HG02870 (cell line): ENCODE measurements at regions not wholly inside any gene's neighbourhood (a gene's known extent, or its start where the extent isn't known, plus 50 kb on each side); places are given as distances from the start of the nearest gene placed in this dataset.
"Not testable (repeated sequence)": the region's sequence is repeated elsewhere in the genome, so short reads cannot be mapped to it uniquely, and the experiment has no call there.

Experiments used
- ATAC-seq: cut with Tn5 transposase; IDR thresholded peaks from one replicate; pipeline ENCODE4 v1.9.1; 2021; ENCODE audit warnings: mild to moderate bottlenecking, moderate library complexity; ENCODE audit not compliant: unreplicated experiment

DNA sequence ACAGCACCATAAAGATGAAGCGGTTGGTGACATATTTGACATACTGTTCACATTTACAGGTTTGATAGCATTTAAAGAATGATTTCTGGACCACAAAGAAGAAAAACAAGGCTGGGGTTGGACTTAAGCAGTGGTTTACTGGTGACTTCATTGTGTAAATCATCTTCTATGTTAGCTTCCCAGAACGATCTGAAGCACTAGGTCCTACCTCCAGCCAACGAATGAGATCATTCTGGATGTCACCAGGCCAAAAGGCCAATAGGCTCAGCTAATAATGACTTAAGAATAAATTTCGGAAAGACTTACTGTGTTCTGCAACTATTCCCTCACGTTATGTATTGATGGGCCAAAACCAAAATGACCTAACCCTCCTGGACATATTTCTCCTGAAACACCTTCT lies 675.3 kb upstream of the CCNG1 start:
- ATAC-seq, result no peak

DNA sequence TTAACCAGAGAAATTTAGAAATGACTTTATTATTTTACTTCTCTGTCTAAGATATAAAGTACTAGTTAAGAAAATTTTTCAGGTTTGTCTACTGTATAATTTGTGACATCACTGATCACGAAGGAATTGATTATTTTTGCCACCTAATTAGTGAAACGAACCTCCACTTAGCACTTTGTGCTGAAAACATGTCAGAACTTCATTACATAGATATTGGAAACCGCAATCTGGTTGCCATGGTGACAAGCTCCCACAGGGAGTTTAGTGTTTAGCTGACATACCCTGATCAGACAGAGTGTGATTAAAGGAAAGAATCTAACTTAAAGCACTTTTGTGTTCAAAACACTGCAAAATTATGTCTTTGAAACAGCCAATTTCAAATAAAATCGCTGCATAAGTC lies 668.4 kb upstream of the CCNG1 start:
- ATAC-seq, result no peak

DNA sequence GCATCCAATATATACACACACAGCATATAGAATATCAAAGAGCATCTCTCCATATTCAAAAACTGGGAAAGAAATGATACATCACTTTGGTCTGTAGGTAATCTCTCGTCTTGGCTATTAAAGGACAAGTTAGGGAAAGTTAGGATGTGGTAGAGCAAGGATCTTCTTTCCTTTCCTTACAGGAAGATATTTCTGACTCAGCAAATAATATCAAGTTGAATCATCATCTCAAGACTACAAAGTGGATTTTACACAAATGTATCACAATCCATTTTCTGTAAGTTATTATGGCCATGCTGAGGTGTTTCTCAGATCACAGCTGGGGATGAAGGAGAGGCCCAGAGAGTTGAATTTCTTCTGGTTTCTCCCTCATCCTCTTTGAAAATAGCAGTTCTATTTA lies 651.7 kb upstream of the CCNG1 start:
- ATAC-seq, result no peak

DNA sequence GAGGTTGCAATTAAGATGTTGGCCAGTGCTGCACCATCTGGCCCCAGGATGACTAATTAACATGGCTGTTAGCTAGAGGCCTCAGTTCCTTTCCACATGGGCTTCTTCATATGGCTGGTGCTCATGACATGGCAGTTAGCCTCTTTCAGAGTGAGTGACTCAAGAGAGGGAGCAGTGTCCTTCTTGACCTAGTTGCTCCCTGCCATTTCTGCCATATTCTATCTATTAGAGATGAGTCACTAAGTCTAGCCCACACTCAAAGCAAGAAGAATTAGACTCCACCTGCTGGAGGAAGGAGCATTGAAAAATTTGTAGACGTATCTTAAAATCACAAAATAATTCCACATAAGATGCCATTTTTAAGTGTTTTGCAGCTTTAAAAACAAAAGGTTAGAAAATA lies 651.2 kb upstream of the CCNG1 start:
- ATAC-seq, result no peak

- ATAC-seq, result no peak
These were observed 640.9 kb upstream of the CCNG1 start for GRCh38 chr5:162796507-162796906.

- ATAC-seq, result no peak
These were observed 637.1 kb upstream of the CCNG1 start for GRCh38 chr5:162800301-162800700.

DNA sequence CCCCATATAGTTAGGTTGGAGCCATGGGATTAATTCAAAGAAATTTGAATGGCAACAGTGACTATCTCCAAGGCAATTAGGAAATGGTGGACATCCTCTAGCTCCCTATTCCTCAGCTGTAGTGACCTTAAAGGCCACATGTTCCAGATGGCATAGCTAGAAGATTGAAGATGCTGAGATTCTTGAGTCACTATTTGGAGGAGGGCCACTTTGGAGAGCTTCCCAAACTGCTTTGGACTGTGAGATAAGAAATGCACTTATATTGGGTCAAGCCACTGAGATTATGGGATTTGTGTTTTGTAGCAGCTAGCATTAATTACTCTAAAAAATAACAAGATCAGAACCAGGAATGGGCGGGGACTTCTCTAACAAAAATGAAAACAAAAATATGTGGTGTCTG lies 636.2 kb upstream of the CCNG1 start:
- no peak for ATAC-seq

GRCh38 chr5:162806195-162806594 lies 631.2 kb upstream of the CCNG1 start:
- ATAC-seq, result no peak

- no peak for ATAC-seq
These were observed 626.3 kb upstream of the CCNG1 start for GRCh38 chr5:162811071-162811470.

GRCh38 chr5:162816816-162817215 lies 620.6 kb upstream of the CCNG1 start:
- no peak for ATAC-seq

DNA sequence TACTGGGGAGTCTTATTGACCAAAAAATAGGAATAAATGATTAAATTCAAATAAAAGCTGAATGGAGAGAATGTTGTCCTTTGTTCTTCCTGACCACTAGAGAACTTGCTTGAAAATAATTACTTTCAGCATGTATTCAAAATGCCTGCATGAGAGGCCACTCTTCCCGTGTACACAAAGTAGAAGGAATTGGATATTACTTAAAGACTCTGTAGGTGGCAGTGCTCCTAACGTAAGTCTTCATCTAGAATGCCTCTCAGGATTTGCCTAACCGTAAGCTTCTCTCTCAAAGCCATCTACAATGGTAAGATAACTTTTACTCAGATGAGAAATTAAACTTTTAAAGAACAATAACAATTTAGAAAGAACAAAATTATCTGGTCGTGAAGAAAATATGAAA lies 620.0 kb upstream of the CCNG1 start:
- ATAC-seq, result no peak

DNA sequence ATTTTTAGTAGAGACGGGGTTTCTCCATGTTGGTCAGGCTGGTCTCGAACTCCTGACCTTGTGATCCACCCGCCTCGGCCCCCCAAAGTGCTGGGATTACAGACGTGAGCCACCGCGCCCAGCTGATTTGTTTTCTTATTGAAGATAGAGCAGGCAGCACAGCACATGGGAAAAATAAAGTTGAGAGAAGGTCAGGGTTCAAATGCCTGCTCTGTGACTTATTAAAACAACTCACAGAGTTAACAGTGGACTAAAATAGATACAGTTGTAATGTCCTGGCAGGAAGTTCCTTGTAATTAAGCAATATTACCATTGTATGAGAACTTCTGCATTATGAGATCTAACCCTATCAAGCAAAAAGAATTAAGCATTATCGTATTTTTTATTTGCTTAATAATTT lies 615.7 kb upstream of the CCNG1 start:
- ATAC-seq, result not testable (repeated sequence)

GRCh38 chr5:162824360-162824759 lies 613.0 kb upstream of the CCNG1 start:
- ATAC-seq, result peak; percentile 91

GRCh38 chr5:162837155-162837554 lies 600.2 kb upstream of the CCNG1 start:
- ATAC-seq, result no peak

DNA sequence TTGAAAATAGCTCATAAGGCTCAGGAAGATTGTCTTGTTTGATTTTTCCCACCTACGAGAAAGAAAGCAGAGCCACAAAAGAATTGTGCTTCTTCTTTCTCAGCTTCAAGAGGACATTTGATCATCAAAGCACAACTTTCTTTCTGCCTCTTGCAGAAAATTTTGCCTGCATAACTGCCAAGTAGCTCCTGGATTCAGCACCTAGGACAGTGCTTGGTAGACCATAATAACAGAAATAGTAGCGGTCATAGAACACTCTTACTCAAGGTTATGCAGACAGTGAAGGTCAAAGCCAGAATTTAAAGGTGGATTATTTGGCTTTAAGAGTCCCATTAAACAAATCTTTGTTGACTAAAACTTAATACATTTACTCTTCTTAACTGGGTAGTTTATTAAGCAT lies 594.7 kb upstream of the CCNG1 start:
- no peak for ATAC-seq

GRCh38 chr5:162852134-162852533 lies 585.3 kb upstream of the CCNG1 start:
- ATAC-seq, result no peak

GRCh38 chr5:162858770-162859169 lies 578.6 kb upstream of the CCNG1 start:
- ATAC-seq, result no peak

DNA sequence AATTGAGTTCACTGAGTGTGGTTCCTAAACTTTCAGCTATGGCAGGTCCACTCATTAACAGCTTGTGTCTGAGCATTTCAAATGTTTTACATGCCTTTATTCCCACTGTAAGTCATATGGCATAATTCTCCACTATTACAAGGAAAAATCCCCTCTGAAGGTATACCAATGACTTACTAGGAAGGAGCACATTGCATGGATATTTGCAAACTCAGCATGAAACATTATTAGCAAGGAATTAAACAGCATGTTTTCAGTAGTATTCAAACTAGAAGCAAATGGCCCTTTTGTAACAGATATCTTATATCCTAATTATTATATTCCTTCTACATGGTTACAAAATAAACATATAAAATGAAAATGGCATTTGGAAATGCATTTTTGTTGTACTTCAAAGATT lies 566.4 kb upstream of the CCNG1 start:
- no peak for ATAC-seq

GRCh38 chr5:162882629-162883028 lies 554.8 kb upstream of the CCNG1 start:
- no peak for ATAC-seq

DNA sequence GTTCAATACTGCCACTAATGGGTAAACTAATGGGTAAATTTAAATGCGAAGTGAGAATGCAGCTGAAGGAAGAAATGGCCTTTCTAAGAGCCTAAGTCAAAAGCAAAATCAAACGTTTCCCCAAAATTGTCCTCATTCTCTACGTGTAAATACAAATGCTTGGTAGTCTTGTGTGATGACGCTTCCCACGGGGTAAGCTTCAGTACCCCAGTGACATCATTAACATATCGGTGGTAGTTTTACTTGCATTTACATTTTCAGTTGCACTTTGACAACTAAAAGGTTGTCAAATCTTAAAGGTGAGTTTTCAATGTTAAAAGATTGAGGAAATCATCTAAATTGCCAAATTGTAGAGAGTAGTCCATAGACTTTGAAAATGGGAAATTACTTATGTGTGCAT lies 550.7 kb upstream of the CCNG1 start:
- no peak for ATAC-seq

DNA sequence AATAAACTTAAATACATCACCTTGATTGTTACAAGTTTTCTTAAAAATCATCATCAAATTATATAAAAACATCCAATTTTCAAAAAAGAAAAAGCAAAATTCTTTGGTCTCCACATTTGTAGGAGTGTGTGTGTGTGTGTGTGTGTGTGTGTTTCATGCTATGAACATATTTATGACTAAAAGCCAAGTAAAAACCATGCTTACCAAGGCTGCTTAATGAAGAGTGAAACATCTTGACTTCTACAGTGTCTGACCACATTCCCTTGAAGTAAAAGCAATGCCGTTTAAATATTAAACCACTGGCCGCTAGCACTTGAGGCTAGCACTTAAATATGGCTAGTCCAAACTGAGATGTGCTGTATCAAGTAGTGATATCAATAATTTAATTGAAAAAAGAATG lies 549.1 kb upstream of the CCNG1 start:
- no peak for ATAC-seq

GRCh38 chr5:162911873-162912272 lies 525.5 kb upstream of the CCNG1 start:
- no peak for ATAC-seq

- ATAC-seq, result no peak
These were observed 521.0 kb upstream of the CCNG1 start for GRCh38 chr5:162916368-162916767.

DNA sequence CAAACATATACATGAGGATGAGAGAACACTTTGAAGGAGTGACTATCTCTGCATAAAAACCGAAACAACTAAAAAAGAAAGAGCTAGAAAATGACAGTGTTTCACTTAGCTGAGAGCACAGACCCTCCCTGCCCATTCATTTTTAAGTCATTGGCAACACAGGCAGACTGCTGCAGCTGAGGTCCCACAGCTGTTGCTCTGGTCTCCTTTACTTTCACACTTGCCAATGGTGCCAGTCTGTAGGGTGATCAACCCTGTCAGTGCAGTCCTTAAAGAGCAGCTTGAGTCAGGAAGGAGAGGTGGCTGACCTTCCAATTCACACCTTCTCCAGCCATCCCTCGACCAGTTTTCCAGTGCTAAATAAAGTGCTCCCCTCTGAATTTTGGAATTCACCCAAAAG lies 508.3 kb upstream of the CCNG1 start:
- ATAC-seq, result no peak
